LNCAP (cell line): ENCODE measurements at regions not wholly inside any gene's neighbourhood (a gene's known extent, or its start where the extent isn't known, plus 50 kb on each side); places are given as distances from the start of the nearest gene placed in this dataset.

Source experiments
- CTCF ChIP-seq: fragments of 450-650 bp; IDR thresholded peaks from 2 replicates; pipeline ENCODE4 v1.5.1; 2017; ENCODE audit warnings: mild to moderate bottlenecking

DNA sequence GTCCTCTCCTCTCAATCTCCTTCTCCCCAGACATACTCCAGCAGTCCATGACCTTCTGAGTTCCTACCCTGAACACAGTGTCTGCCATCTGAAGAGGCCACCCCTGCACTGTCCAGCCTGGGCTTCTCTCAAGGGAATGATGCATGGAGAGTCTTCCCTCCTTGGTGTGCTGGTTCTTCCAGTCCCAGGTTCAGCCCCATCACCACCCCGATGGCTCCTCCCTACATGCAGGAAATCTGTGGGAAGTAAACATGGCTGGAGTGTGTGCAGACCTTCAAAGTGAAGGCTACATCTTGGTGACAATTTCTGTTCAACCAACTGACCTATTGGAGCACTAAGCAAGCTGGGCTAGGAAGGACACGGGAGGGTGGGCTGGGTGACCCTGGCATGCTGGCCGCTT, 121.0 kb upstream of the JAG1 start:
- no peak for TF ChIP-seq CTCF

- TF ChIP-seq CTCF = no peak
These were observed 121.7 kb upstream of the JAG1 start for GRCh38 chr20:10795286-10796026.

DNA sequence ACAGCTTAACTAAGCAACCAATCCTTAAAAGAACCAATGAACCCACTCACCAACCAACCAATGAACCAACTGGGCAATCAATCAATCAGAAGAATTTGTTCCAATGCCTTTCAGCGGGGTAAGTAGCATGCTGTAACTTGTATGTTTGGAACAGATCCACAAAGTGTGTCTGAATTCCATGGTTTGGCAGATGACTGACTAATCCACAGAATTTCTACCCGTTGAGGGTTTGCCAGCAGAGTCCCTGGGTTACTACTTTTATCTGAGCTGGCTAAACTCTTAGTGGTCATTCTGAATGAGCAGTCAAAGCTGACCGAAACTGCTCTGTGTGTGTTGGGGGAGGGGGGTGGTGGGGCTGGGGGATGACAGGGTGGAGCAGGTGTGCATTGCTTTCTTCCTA, 125.0 kb upstream of the JAG1 start:
- no peak for TF ChIP-seq CTCF

- no peak for TF ChIP-seq CTCF
These were observed 125.9 kb upstream of the JAG1 start for GRCh38 chr20:10799735-10800134.

DNA sequence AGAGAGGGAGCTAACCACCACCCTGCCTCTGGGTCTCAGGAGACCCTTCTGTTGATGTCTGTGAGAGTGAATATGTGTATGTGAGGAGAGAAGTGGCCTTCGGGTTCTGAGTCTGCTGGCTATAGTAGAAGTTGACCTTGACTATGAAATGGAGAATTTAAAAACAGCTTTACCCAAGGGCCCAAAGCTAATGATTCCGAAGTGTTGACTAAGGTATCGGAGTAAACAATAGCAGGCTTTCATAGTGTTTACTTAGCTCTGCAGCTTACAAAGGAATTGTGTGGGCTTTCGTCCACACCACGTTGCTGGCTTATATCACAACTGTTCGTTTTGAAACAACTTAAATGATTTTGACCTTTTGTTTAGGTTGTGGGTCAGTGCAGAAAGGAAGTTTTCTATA, 126.5 kb upstream of the JAG1 start:
- no peak for TF ChIP-seq CTCF

GRCh38 chr20:10802236-10802635, 128.4 kb upstream of the JAG1 start:
- TF ChIP-seq CTCF = no peak

- TF ChIP-seq CTCF = no peak
These were observed 132.0 kb upstream of the JAG1 start for GRCh38 chr20:10805764-10806163.

DNA sequence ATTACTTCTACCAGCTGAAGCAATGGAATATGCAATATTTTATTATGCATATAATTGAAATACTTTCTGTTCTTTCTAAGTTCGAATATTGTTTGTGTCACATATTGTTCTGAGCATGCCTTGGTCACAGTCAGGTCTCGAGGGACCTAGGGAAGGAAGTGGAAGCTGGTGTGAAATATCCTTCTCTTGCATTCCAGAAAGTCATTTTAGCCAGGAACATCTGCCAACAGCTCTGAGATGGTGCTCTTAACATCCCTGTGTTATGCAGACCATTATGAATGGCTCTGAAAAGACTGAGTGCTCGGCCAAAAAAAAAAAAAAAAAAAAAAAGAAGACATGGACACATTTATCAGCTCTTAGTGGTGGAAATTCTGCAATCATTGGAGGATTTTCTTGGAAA, 132.7 kb upstream of the JAG1 start:
- TF ChIP-seq CTCF = no peak
